CD4-positive, alpha-beta T cell treated with Interleukin-17A for 4 hours (primary cell): ENCODE measurements at regions not wholly inside any gene's neighbourhood (a gene's known extent, or its start where the extent isn't known, plus 50 kb on each side); places are given as distances from the start of the nearest gene placed in this dataset.

Experiments
- DNase-seq: peaks from one replicate; pipeline ENCODE4 v3.0.0-alpha.2; 2020; ENCODE audit warnings: mixed read lengths

DNA sequence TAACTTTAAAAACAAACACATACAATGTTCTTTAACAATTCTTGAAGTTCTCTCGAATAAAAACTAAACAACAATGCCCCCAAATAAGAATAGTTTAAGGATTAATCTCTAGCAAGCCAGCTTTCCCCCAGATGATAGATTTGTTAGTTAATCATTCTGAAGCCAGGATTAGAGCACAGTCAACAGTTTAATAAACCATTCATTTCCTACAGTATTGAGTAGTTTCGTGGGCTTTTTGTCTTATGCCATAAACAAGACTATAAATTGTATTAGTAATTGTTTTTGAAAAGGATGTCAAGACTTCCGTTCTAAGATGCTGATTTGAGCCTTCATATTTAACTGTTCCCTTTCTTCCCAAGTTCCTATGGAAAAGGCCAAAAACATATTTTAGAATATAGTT, 136.6 kb downstream of the PIK3R1 start:
- DNase-seq, result no peak

GRCh38 chr5:68353605-68354004, 138.0 kb downstream of the PIK3R1 start:
- DNase-seq, result no peak

- no peak for DNase-seq
These were observed 138.8 kb downstream of the PIK3R1 start for GRCh38 chr5:68354315-68354714.

DNA sequence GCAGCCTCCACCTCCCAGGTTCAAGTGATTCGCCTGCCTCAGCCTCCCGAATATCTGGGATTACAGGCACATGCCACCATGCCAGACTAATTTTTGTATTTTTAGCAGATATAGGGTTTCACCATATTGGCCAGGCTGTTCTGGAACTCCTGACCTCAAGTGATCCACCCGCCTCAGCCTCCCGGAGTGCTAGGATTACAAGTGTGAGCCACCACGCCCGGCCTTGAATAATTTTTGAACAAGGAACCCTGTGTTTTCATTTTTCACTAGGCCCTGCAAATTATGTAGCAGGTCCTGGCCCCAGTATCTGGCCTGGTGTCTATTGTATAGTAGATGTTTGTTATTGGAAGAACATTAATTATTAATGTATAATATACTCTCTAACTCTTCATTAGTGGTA, 140.7 kb downstream of the PIK3R1 start:
- no peak for DNase-seq

GRCh38 chr5:68356623-68357022, 141.1 kb downstream of the PIK3R1 start:
- no peak for DNase-seq

GRCh38 chr5:68359699-68360098, 144.1 kb downstream of the PIK3R1 start:
- no peak for DNase-seq

DNA sequence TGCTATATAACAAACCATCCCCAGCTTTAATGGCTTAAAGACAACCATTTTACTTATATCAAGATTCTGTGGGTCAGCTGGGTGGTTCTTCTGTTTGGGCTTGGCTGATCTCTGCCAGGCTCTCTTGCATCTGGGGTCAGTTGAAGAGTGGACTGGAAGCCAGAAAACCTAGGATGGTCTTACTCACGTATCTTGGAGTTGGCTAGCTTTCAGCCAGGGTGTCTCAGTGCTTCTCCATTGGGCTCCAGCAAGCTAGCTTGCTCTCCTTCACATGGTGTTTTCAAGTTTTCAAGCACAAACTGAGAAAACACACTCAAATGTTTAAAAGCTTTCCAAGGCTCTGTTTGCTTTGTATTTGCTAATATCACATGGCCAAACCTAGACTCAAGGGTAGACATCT, 146.8 kb downstream of the PIK3R1 start:
- DNase-seq, result no peak

DNA sequence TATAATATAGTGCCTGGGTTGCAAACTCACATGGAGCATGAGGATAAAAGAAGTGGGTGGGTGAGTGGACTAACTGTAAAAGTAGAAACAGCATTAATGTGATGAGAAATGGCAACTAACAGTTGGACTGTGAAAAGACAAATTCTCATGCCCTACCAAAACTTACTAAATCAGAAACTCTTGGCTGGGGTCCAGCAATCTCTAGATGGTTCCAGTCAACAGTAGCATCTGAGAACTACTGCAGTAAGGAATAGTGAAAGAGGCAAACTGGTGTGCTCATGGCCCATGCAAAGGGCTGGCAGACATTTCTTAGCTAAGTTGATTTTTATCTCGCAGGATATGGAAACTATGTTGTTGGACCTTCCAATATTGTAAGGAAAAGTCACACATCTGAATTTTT, 150.3 kb downstream of the PIK3R1 start:
- DNase-seq, result no peak

DNA sequence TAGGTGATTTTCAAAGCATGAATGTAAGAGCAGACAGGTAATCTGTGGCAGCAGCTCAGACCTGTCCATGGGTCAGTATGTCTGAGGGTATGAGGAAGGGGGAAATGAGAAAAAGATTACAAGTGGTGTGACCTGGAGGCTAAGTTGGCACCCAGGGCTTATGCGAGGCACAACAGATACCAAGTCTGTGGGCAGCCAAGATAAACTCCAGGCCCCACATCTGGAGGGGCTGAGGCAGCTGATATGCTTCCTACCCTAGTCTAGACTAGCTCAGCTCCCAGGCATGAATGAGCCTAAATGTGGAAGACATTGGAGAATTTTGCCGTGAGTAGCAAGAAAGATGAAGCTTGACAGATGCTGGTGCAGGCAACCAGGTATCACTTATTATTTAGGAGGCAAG, 151.7 kb downstream of the PIK3R1 start:
- DNase-seq, result no peak

DNA sequence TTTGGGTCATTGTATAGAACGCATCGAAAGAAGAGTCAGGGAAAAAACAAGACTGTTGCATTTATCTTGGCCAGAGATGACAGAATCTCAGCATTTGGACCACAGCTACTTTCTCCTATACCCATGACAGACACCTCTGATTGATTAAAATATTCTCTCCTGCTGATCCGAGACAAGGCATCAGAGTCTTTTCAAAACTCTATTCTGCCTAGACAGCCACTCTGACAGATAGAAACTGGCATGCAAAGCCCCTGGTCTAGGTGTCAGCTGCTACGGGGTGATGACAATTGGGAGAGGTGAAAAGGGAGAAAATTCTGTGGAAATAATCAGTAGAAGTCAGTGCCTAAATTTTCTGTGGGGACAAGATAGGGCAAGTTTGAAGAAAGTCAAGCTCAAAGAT, 152.2 kb downstream of the PIK3R1 start:
- no peak for DNase-seq

GRCh38 chr5:68368311-68369022, 152.9 kb downstream of the PIK3R1 start:
- DNase-seq, result no peak

DNA sequence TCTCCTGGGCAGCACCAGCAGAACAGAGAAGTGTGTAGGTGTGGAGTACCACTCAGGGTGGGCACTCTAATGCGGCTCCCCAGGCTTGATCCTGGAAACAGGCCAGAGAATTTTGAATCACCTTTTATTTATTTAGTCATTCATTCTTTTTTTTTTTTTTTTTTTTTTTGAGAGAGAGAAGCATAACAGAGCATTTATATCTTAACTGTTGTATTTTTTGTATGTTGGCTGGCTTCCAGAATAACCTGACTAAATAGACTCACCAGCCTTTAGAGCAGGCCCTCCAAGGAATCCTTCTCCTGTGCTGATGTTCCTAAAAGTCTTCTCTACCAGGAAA, 153.4 kb downstream of the PIK3R1 start:
- DNase-seq, result no peak

- peak; percentile 46 for DNase-seq
These were observed 154.0 kb downstream of the PIK3R1 start for GRCh38 chr5:68369457-68370125.

DNA sequence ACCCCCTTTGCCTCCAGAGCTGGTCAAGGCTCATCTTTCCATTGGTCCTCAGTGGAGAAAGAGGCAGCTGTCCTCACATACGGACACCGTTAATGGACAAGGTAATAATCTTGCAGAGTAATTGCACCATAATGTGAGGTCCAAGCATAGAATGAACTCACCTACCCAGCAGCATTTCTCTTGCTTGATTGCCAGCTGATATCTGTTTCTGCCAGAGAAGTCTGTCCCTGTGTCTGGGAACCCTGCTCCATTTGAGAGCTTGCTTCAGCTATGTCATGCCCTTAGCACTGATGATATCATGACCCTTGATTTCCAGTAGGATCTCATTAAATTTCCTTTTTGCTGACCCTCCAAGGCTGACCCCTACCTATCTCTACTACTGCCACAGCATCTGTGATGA, 154.6 kb downstream of the PIK3R1 start:
- DNase-seq, result no peak

- DNase-seq, result no peak
These were observed 156.1 kb downstream of the PIK3R1 start for GRCh38 chr5:68371607-68372006.

DNA sequence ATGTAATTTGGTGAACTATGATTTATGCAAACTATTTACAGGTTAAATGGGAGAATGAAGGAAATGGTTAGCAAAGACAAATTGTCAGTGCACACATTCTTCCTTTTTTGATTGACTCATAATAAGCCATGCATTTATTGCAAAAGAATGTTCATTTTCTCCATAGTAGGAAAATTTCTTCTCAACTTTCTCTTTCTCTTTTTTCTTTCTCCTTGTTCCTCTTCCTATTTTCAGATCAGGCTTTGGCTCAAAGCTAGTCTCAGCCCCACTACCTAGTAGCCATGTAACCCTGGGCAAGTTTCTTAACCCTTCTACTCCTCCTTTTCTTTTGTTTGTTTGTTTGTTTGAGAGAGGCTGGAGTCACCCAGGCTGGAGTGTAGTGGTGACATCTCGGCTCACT, 156.6 kb downstream of the PIK3R1 start:
- DNase-seq, result no peak

DNA sequence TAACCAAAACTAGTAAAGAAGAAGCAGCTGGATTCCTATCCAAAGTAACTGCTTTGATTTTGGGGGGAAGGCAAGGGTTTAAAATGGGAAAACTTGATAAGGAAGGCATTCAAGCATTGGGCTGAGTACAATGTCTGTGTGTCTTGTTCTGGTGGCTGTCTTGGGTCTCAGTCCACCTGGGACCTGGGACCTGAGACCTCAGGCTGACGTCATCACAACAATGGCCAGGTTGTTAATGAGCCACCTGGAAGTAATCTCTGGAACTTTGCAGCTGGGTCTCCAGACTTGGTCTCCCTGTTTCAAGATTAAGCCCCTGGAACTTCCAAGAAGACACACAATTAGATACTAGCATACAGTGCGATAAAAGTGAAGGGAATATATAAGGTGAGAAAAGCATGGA, 157.5 kb downstream of the PIK3R1 start:
- DNase-seq, result no peak

DNA sequence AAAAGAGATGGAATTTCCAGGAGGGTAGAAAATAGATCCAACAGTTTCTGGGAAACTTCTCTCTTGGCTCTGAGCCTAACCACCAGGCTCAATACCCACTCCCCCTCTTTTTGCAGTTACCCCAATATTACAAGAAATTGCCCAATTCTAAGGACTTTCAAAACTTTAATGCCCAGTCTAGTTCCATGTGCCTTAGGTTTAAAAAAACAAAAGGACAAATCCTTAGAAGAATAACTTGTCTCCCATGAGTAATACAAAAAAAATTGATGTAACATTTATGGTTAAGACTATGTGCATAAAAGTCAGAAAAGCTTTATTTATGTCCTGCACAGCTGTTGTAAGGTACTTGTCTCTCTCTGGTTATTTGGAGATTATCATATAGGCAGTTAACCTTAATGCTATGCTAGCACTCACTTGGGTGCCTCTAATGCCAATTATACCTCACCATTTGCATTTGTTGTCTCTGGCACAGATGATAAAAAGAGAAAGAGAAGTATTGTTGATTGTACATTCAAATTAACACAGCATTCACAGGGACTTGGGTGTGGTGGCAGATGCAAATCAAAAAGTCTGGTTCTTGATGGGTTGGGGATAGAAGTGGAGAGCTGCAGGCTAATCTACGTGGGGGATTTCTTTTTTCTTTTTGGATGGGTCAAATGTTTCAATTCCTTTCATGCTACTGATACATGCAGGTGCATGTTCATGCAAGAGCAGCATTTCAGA, 159.4 kb downstream of the PIK3R1 start:
- DNase-seq, result no peak

DNA sequence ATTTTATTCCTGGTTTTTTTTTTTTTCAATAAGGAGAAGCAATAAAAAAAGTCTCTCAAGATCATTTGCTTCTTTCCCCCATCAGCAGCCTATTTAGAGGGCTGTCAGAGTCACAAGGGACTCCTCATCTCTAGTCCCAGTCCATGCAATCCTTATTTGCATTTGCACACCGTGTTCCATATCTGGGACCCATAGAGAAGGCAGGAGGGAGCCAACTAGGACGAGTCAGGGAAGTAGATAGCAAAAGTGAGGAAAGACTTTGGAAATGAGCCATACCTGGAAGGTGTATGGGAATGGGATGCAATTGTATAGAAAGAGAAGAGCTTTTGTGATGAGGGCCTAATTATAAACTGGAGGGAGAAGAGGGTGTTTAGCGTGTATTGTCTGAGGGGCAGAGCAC, 160.0 kb downstream of the PIK3R1 start:
- no peak for DNase-seq

DNA sequence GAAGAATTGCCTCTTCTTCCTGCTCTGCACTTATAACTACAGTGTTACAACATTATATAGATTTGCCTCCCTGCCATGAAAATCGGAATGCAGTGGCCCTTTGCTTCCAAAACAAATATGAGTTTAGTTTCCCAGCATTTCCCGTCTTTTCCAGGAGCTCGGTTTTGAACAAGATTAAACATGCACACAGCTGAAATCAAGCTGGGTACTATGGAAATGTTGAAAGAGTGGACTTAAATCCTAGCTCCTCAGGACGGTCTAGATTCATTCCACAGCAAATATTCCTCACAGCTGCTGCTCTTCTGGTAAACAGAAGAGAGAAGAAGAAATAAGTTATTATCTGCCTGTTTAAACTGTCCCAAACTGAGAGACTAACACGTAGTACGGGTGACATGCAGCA, 161.4 kb downstream of the PIK3R1 start:
- DNase-seq, result no peak

DNA sequence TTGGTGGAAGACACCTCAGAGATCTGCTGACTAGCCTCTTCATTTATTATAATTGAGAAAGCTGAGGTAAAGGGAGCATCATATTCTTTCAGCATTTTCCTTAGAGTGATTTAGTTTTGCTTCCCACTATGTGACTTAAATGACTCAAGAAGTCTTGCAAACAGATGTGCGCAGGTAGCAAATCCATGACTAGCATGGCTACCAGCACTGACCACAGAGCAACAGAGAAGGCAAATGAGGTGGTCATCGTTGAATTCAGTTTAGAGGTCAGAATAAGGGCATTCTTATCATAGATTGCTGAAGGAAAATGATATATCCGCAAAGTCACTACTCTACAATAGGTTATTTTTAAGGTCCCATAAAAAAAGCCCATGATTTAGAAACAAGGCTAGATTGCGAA, 162.2 kb downstream of the PIK3R1 start:
- DNase-seq, result no peak

- peak; percentile 31 for DNase-seq
These were observed 162.8 kb downstream of the PIK3R1 start for GRCh38 chr5:68378204-68378820.

GRCh38 chr5:68379275-68380036, 163.9 kb downstream of the PIK3R1 start:
- DNase-seq, result no peak
